Spleen (tissue), 7 donors: ENCODE measurements at regions not wholly inside any gene's neighbourhood (a gene's known extent, or its start where the extent isn't known, plus 50 kb on each side); places are given as distances from the start of the nearest gene placed in this dataset.

Experiments
- CTCF ChIP-seq, 11 experiments: fragments of 200-600 bp in 7 of 11; fragments of 450-650 bp in 4 of 11; sonication (generic) in 4 of 11; IDR thresholded peaks in 8 of 11; conservative IDR thresholded peaks in 3 of 11; 1 replicate in 7 of 11; 2 replicates in 4 of 11; pipeline versions ENCODE4 v1.4.0 to v1.8.0; 2016 to 2021; ENCODE audit warnings: antibody characterized with exemption in 11 of 11, inconsistent platforms in 4 of 11, mild to moderate bottlenecking in 1 of 11
- POLR2A ChIP-seq, 3 donors: fragments of 450-650 bp; IDR thresholded peaks; one replicate each; pipeline ENCODE4 v1.5.1; 2017; ENCODE audit warnings: antibody characterized with exemption in 3 of 3, mild to moderate bottlenecking in 1 of 3
- donor health status: DM: no; HTN: no; CAD: no; lungs with moderate emphysema.
- donor health status: DM: no; HTN: no; CAD: no.
- donor health status: DM: no; HTN: no; CAD: no.

- TF ChIP-seq CTCF (IDR thresholded peaks at IDR 0.05 in 8 of 11, conservative IDR thresholded peaks at IDR 0.05 in 3 of 11) = no peak
- no peak for TF ChIP-seq POLR2A (IDR thresholded peaks at IDR 0.05)
Observed at GRCh38 chr5:98664736-98665135, 108.7 kb upstream of the RGMB start.
